Panc1 (cell line): ENCODE measurements at regions not wholly inside any gene's neighbourhood (a gene's known extent, or its start where the extent isn't known, plus 50 kb on each side); places are given as distances from the start of the nearest gene placed in this dataset.

Experiments
- ATAC-seq: fragments of 200-7000 bp; cut with Tn5 transposase; 2 replicates; pipeline ENCODE4 v1.9.1; 2020; ENCODE audit warnings: mild to moderate bottlenecking, moderate library complexity
- BruUV-seq: library from RNA; stranded (reverse); fragments of 400-500 nt; replicated peaks from 2 replicates; lab custom pipeline; 2021; lab: Mats Ljungman, UMichigan
- CTCF ChIA-PET: fragments of 300-600 bp; sonication (Branson Sonifier 250); formaldehyde crosslinking; loops from one replicate; lab custom pipeline; 2022; ENCODE audit warnings: antibody characterized with exemption; lab: Charles Lee
- POLR2A ChIA-PET: fragments of 300-600 bp; sonication (Branson Sonifier 250); formaldehyde crosslinking; loops from one replicate; lab custom pipeline; 2022; ENCODE audit warnings: antibody characterized with exemption; lab: Charles Lee
- DNase-seq: peaks from one replicate; pipeline ENCODE4 v3.0.0-alpha.2; 2010; ENCODE audit warnings: low read depth, low spot score
- H3K27ac ChIP-seq: 2 replicates; pipeline ENCODE4 v1.5.1; 2011; ENCODE audit warnings: mild to moderate bottlenecking, low read length, inconsistent platforms
- H3K27me3 ChIP-seq: fragments of 200-500 bp; sonication (Bioruptor generic); 2 replicates; pipeline ENCODE4 v1.6.0; 2014; ENCODE audit warnings: low read length, inconsistent platforms; ENCODE audit not compliant: control insufficient read depth, insufficient read depth
- H3K36me3 ChIP-seq: fragments of 200-500 bp; sonication (Bioruptor generic); 2 replicates; pipeline ENCODE4 v1.5.1; 2014; ENCODE audit warnings: inconsistent platforms, mild to moderate bottlenecking, low read length, moderate library complexity; ENCODE audit not compliant: control insufficient read depth, insufficient read depth
- H3K4me1 ChIP-seq: 2 replicates; pipeline ENCODE4 v1.5.1; 2011; ENCODE audit warnings: inconsistent platforms, mild to moderate bottlenecking, low read length, moderate library complexity; ENCODE audit not compliant: control insufficient read depth, insufficient read depth
- H3K4me3 ChIP-seq, 2 experiments: 2 replicates each; pipeline ENCODE4 v1.5.1; 2011 to 2012; ENCODE audit warnings: low read depth in 2 of 2, low read length in 2 of 2, mild to moderate bottlenecking in 2 of 2, inconsistent platforms in 1 of 2, moderate library complexity in 1 of 2
- H3K9me3 ChIP-seq: fragments of 200-500 bp; sonication (Bioruptor generic); 2 replicates; pipeline ENCODE4 v1.5.1; 2014; ENCODE audit warnings: low read depth, mild to moderate bottlenecking, inconsistent platforms, low read length, moderate library complexity; ENCODE audit not compliant: control insufficient read depth, insufficient read depth
- CTCF ChIP-seq: fragments of 450-650 bp; IDR thresholded peaks from 2 replicates; pipeline ENCODE4 v1.5.1; 2017; ENCODE audit warnings: mild to moderate bottlenecking
- POLR2AphosphoS5 ChIP-seq: IDR thresholded peaks from 2 replicates; pipeline ENCODE4 v1.6.1; 2012; ENCODE audit warnings: mild to moderate bottlenecking, low read depth, low read length, moderate library complexity
- SIN3A ChIP-seq: IDR thresholded peaks from 2 replicates; pipeline ENCODE4 v1.6.1; 2012; ENCODE audit warnings: low read depth, mild to moderate bottlenecking, low read length, moderate library complexity, borderline replicate concordance; ENCODE audit not compliant: insufficient read depth
- TCF7L2 ChIP-seq: IDR thresholded peaks from 2 replicates; pipeline ENCODE4 v1.6.1; 2011; ENCODE audit warnings: mild to moderate bottlenecking, low read depth, low read length, inconsistent platforms
- in situ Hi-C: cut with HindIII; loops from 2 replicates; pipeline ENCODE4 v1.10.0; 2016; ENCODE audit warnings: low sequenced_read_pairs, low pct_unique_long_range_greater_than_20kb
- intact Hi-C: fragments of 100-400 bp; cut with micrococcal nuclease; formaldehyde crosslinking; loops from one replicate; pipeline ENCODE4 v1.10.0; 2022; ENCODE audit not compliant: unreplicated experiment
- TF ChIP-seq, protein P1 (sequence below), 2 experiments: IDR thresholded peaks; 2 replicates each; pipeline ENCODE4 v1.6.1; 2011 to 2012; ENCODE audit warnings: low read depth in 2 of 2, control low read depth in 1 of 2, low read length in 1 of 2, mild to moderate bottlenecking in 1 of 2, moderate library complexity in 1 of 2; ENCODE audit not compliant: insufficient read depth in 1 of 2

DNA sequence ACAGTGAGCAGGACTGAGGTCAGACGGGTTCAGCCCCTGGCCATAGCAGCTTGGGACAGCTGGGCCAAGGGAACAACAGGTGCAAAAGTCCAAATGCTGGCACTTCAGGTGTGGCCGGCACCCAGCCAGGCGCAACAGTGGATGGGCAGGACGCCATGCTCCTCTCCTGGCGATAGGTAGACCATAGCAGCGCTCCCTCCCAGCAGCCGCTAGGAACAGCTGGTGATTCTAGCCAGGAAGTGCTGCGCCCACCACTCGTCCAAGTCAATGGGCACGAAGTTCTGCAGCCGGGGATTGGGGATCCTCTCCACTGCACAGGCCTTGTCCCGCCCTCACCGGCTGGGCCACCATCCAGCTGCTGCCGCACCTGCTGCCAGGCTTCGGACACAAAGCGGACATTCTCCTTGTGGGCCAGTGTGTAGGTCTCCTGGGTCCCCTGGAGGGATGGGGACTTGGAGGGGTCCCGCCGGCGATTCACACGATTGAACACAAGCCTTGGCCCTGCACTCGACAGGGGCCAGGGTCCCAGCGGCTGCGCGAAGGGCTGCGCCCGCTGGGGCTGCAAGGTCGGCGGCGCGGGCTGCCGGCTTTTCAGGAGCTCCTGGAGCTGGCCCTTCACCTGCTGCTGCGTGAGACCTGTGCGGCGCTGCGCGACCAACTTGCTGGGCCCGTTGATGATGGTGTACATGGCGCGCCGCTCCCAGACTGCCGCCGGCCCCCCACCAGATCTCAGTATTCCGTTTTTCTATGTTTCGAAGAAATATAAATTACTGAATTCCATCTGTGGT, 227.5 kb upstream of the STK26 start:
- POLR2A ChIA-PET: no interaction called here

GRCh38 chrX:131801066-131801465, 222.0 kb upstream of the STK26 start:
- Histone ChIP-seq H3K27me3 (no peaks in the 10 kb centered on the region), H3K4me3 (no peak overlapping the region), H3K9me3 (no peaks in the 10 kb centered on the region), H3K36me3 (no peaks in the 10 kb centered on the region), H3K4me1 (no peaks in the 10 kb centered on the region), H3K27ac (no peak overlapping the region)
- POLR2A ChIA-PET: no interaction called here
- no TSS peak for BruUV-seq
- CTCF ChIA-PET: interaction anchor here (0.6 kb wide), 1 partner anchor 709 kb away, joined by 4 read pairs; no protein-coding TSS in a partner anchor
- ATAC-seq: no peak
- intact Hi-C loops: no loop called here
- no peak for TF ChIP-seq SIN3A
- TF ChIP-seq POLR2AphosphoS5: no peak
- TF ChIP-seq TCF7L2: no peak
- TF ChIP-seq CTCF: no peak
- TF ChIP-seq, protein P1, sequence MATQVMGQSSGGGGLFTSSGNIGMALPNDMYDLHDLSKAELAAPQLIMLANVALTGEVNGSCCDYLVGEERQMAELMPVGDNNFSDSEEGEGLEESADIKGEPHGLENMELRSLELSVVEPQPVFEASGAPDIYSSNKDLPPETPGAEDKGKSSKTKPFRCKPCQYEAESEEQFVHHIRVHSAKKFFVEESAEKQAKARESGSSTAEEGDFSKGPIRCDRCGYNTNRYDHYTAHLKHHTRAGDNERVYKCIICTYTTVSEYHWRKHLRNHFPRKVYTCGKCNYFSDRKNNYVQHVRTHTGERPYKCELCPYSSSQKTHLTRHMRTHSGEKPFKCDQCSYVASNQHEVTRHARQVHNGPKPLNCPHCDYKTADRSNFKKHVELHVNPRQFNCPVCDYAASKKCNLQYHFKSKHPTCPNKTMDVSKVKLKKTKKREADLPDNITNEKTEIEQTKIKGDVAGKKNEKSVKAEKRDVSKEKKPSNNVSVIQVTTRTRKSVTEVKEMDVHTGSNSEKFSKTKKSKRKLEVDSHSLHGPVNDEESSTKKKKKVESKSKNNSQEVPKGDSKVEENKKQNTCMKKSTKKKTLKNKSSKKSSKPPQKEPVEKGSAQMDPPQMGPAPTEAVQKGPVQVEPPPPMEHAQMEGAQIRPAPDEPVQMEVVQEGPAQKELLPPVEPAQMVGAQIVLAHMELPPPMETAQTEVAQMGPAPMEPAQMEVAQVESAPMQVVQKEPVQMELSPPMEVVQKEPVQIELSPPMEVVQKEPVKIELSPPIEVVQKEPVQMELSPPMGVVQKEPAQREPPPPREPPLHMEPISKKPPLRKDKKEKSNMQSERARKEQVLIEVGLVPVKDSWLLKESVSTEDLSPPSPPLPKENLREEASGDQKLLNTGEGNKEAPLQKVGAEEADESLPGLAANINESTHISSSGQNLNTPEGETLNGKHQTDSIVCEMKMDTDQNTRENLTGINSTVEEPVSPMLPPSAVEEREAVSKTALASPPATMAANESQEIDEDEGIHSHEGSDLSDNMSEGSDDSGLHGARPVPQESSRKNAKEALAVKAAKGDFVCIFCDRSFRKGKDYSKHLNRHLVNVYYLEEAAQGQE (IDR thresholded peaks at IDR 0.05; ENCODE audit: insufficient read depth in 1 of 2, low read depth in 2 of 2, low read length in 1 of 2): no peak
- in situ Hi-C loops: no loop called here
- DNase-seq: no peak

More for the DNA sequence above, 227.5 kb upstream of the STK26 start:
- TF ChIP-seq POLR2AphosphoS5: no peak
- TF ChIP-seq, protein P1 (IDR thresholded peaks at IDR 0.05; ENCODE audit: insufficient read depth in 1 of 2, low read depth in 2 of 2, low read length in 1 of 2): no peak
- TF ChIP-seq TCF7L2: no peak
- TF ChIP-seq CTCF: no peak
- no peak for TF ChIP-seq SIN3A
- in situ Hi-C loops (no loop called here), intact Hi-C loops (no loop called here)
- H3K36me3 ChIP-seq: no peaks in the 10 kb centered on the region
- no peak overlapping the region for H3K27ac ChIP-seq
- BruUV-seq: no TSS peak
- CTCF ChIA-PET: no interaction called here
- H3K4me1 ChIP-seq: peaks cover 6% of the 10 kb centered on the region
- no peak for ATAC-seq
- no peak for DNase-seq
- H3K4me3 ChIP-seq: no peak overlapping the region
- no peaks in the 10 kb centered on the region for H3K27me3 ChIP-seq
- H3K9me3 ChIP-seq: no peaks in the 10 kb centered on the region
